Body of pancreas (tissue), 4 donors: ENCODE measurements at regions not wholly inside any gene's neighbourhood (a gene's known extent, or its start where the extent isn't known, plus 50 kb on each side); places are given as distances from the start of the nearest gene placed in this dataset.

Experiments
- CTCF ChIP-seq, 7 experiments: fragments of 450-650 bp in 4 of 7; fragments of 200-600 bp in 3 of 7; sonication (generic) in 3 of 7; IDR thresholded peaks; one replicate each; pipeline ENCODE4 v1.5.1; 2016 to 2019; ENCODE audit warnings: antibody characterized with exemption in 7 of 7
- POLR2A ChIP-seq, 3 donors: fragments of 450-650 bp; IDR thresholded peaks; one replicate each; pipeline ENCODE4 v1.6.1; 2016; ENCODE audit warnings: antibody characterized with exemption in 3 of 3, mild to moderate bottlenecking in 2 of 3

DNA sequence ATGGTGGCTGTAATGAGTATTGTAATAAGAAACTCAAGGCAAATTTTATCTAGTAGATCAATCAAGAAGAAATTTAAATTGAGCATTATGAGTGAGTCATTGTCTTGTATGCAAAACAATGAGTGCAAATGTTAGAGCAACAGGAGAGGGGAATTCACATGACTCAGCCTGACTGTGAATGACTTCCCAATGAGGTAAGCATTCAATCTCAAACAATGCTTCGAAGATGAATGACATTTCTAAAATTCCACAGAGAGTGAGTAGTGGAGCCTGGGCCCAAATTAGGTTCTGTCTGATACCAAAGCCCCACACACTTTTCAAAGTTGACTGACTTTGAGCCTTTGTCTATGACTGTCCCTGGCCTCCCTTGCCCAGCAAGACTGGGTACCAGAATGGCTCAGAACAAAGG, 738.0 kb downstream of the PTPRU start:
- TF ChIP-seq POLR2A (IDR thresholded peaks at IDR 0.05) (no peak), CTCF (IDR thresholded peaks at IDR 0.05) (no peak)
